GM12878 (cell line): ENCODE measurements at regions not wholly inside any gene's neighbourhood (a gene's known extent, or its start where the extent isn't known, plus 50 kb on each side); places are given as distances from the start of the nearest gene placed in this dataset.

Experiments used
- ASH2L ChIP-seq: fragments of 300-600, 200-600 bp; sonication (generic); IDR thresholded peaks from 2 replicates; pipeline ENCODE4 v1.6.1; 2017; ENCODE audit warnings: low read depth, mild to moderate bottlenecking, borderline replicate concordance
- ESRRA ChIP-seq: IDR thresholded peaks from 2 replicates; pipeline ENCODE4 v1.6.1; 2012; ENCODE audit warnings: mild to moderate bottlenecking, low read length, improper control_type of control experiment
- ETV6 ChIP-seq, 2 experiments: fragments of 450-650 bp in 1 of 2; IDR thresholded peaks in 1 of 2; conservative IDR thresholded peaks in 1 of 2; 2 replicates each; pipeline ENCODE4 v1.6.1; 2014; ENCODE audit warnings: antibody characterized with exemption in 1 of 2, borderline replicate concordance in 1 of 2, low read depth in 1 of 2, mild to moderate bottlenecking in 1 of 2, moderate library complexity in 1 of 2
- FOXM1 ChIP-seq: IDR thresholded peaks from 2 replicates; pipeline ENCODE4 v1.6.1; 2012; ENCODE audit warnings: low read depth, mild to moderate bottlenecking, inconsistent platforms, low read length, moderate library complexity
- HDAC6 ChIP-seq: fragments of 200-600 bp; sonication (generic); IDR thresholded peaks from one replicate; pipeline ENCODE4 v1.8.0; 2017; ENCODE audit warnings: antibody characterized with exemption; ENCODE audit not compliant: unreplicated experiment
- IKZF2 ChIP-seq, 2 experiments: fragments of 450-650 bp; IDR thresholded peaks; 2 replicates each; pipeline ENCODE4 v1.6.1; 2017; ENCODE audit warnings: mild to moderate bottlenecking in 2 of 2, moderate library complexity in 2 of 2
- MEF2B ChIP-seq: fragments of 450-650 bp; IDR thresholded peaks from 2 replicates; pipeline ENCODE4 v1.6.1; 2018; ENCODE audit warnings: mild to moderate bottlenecking, moderate library complexity; ENCODE audit not compliant: partially characterized antibody, poor library complexity, severe bottlenecking
- MTA2 ChIP-seq: fragments of 450-650 bp; IDR thresholded peaks from 2 replicates; pipeline ENCODE4 v1.6.1; 2016; ENCODE audit warnings: low read depth, mild to moderate bottlenecking, moderate library complexity
- NR2C2 ChIP-seq: IDR thresholded peaks from 2 replicates; pipeline ENCODE4 v1.6.1; 2011; ENCODE audit warnings: borderline replicate concordance, low read depth; ENCODE audit not compliant: control insufficient read depth, insufficient read length
- NRF1 ChIP-seq: conservative IDR thresholded peaks from 2 replicates; pipeline ENCODE4 v1.6.1; 2011; ENCODE audit warnings: mild to moderate bottlenecking, low read depth, low read length, improper control_type of control experiment
- PAX5 ChIP-seq: IDR thresholded peaks from 2 replicates; pipeline ENCODE4 v1.6.1; 2011; ENCODE audit warnings: low read depth, low read length, borderline replicate concordance
- RAD21 ChIP-seq: IDR thresholded peaks from 2 replicates; pipeline ENCODE4 v1.6.1; 2011; ENCODE audit warnings: mild to moderate bottlenecking, low read depth, low read length, moderate library complexity; ENCODE audit not compliant: insufficient read depth
- RB1 ChIP-seq: fragments of 450-650 bp; formaldehyde crosslinking; IDR thresholded peaks from 2 replicates; pipeline ENCODE4 v1.6.1; 2017; ENCODE audit warnings: mild to moderate bottlenecking, borderline replicate concordance
- SMAD1 ChIP-seq: fragments of 450-650 bp; IDR thresholded peaks from 2 replicates; pipeline ENCODE4 v1.6.1; 2018; ENCODE audit warnings: mild to moderate bottlenecking, low read depth; ENCODE audit not compliant: partially characterized antibody
- SMAD5 ChIP-seq: IDR thresholded peaks from 2 replicates; pipeline ENCODE4 v1.6.1; 2016; ENCODE audit warnings: antibody characterized with exemption, low read depth
- SMC3 ChIP-seq: IDR thresholded peaks from 2 replicates; pipeline ENCODE4 v1.6.1; 2011; ENCODE audit warnings: low read length, improper control_type of control experiment, borderline replicate concordance
- SPI1 ChIP-seq: IDR thresholded peaks from 2 replicates; pipeline ENCODE4 v1.6.1; 2011; ENCODE audit warnings: low read depth, mild to moderate bottlenecking, low read length, moderate library complexity, borderline replicate concordance; ENCODE audit not compliant: insufficient read depth
- WRNIP1 ChIP-seq: IDR thresholded peaks from 2 replicates; pipeline ENCODE4 v1.6.1; 2011; ENCODE audit warnings: low read depth, low read length, improper control_type of control experiment, borderline replicate concordance
- YY1 ChIP-seq: IDR thresholded peaks from 2 replicates; pipeline ENCODE4 v1.6.1; 2011; ENCODE audit warnings: low read depth, mild to moderate bottlenecking, low read length
- ZNF24 ChIP-seq: fragments of 450-650 bp; IDR thresholded peaks from 2 replicates; pipeline ENCODE4 v1.6.1; 2017; ENCODE audit warnings: antibody characterized with exemption, mild to moderate bottlenecking
- ZNF274 ChIP-seq: IDR thresholded peaks from one replicate; pipeline ENCODE4 v1.8.0; 2011; ENCODE audit not compliant: insufficient read length, insufficient read depth
- ZZZ3 ChIP-seq: IDR thresholded peaks from 2 replicates; pipeline ENCODE4 v1.6.1; 2011; ENCODE audit warnings: low read depth; ENCODE audit not compliant: control insufficient read depth, insufficient read length
- TF ChIP-seq, protein P1 (sequence below): fragments of 450-650 bp; IDR thresholded peaks from 2 replicates; pipeline ENCODE4 v1.6.1; 2016; ENCODE audit warnings: mild to moderate bottlenecking, moderate library complexity, borderline replicate concordance
- TF ChIP-seq, protein P2 (sequence below): IDR thresholded peaks from 2 replicates; pipeline ENCODE4 v1.6.1; 2011; ENCODE audit warnings: mild to moderate bottlenecking, low read depth, low read length, moderate library complexity; ENCODE audit not compliant: insufficient replicate concordance
- TF ChIP-seq, protein P3 (sequence below): IDR thresholded peaks from 2 replicates; pipeline ENCODE4 v1.6.1; 2012; ENCODE audit warnings: low read depth, low read length, improper control_type of control experiment

DNA sequence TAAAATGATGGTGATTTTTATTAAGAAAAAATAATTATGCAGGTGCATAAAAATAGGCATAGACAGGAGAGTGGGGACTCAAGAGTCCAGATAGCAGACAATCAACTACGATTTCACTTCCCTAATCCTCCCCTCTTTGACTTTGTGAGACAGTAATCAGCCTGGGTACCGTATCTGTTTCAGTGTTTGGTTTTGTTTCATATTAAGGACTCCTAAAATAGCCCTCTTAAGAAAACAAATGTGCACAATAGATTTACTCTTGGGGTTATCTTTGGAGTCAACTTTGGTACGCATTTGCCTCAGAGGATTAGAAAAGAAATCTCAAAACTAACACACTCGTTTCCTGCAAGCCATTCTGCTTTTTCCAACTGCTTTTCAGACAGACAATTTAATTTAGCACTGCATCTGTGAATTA lies 96.3 kb downstream of the ZNF608 start (continued):
- TF ChIP-seq IKZF2 (IDR thresholded peaks at IDR 0.05) (peak in 1 of 2 experiments; percentile 14; a peak in 2 of 4 replicates), ETV6 (conservative IDR thresholded peaks at IDR 0.05 in 1 of 2, IDR thresholded peaks at IDR 0.05 in 1 of 2; ENCODE audit: borderline replicate concordance in 1 of 2, low read depth in 1 of 2) (no peak), YY1 (no peak), MTA2 (peak; percentile 88), ASH2L (peak; percentile 49; the same call in 1 of the 2 replicates), ZZZ3 (no peak), ZNF24 (0 out of 2 replicates have a peak, but pooled peaks have one; percentile 9), NR2C2 (no peak), PAX5 (peak; percentile 82), WRNIP1 (no peak), SMAD5 (no peak), SMAD1 (no peak), MEF2B (peak; percentile 98), SMC3 (peak; percentile 22; the same call in 1 of the 2 replicates), HDAC6 (no peak), SPI1 (peak; percentile 97), ESRRA (no peak; the same call in 1 of the 2 replicates), FOXM1 (peak; percentile 16; the same call in 1 of the 2 replicates), RB1 (no peak), ZNF274 (no peak), RAD21 (0 out of 2 replicates have a peak, but pooled peaks have one; percentile 12), NRF1 (no peak)
- TF ChIP-seq, protein P1, sequence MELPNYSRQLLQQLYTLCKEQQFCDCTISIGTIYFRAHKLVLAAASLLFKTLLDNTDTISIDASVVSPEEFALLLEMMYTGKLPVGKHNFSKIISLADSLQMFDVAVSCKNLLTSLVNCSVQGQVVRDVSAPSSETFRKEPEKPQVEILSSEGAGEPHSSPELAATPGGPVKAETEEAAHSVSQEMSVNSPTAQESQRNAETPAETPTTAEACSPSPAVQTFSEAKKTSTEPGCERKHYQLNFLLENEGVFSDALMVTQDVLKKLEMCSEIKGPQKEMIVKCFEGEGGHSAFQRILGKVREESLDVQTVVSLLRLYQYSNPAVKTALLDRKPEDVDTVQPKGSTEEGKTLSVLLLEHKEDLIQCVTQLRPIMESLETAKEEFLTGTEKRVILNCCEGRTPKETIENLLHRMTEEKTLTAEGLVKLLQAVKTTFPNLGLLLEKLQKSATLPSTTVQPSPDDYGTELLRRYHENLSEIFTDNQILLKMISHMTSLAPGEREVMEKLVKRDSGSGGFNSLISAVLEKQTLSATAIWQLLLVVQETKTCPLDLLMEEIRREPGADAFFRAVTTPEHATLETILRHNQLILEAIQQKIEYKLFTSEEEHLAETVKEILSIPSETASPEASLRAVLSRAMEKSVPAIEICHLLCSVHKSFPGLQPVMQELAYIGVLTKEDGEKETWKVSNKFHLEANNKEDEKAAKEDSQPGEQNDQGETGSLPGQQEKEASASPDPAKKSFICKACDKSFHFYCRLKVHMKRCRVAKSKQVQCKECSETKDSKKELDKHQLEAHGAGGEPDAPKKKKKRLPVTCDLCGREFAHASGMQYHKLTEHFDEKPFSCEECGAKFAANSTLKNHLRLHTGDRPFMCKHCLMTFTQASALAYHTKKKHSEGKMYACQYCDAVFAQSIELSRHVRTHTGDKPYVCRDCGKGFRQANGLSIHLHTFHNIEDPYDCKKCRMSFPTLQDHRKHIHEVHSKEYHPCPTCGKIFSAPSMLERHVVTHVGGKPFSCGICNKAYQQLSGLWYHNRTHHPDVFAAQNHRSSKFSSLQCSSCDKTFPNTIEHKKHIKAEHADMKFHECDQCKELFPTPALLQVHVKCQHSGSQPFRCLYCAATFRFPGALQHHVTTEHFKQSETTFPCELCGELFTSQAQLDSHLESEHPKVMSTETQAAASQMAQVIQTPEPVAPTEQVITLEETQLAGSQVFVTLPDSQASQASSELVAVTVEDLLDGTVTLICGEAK = no peak
- TF ChIP-seq, protein P2, sequence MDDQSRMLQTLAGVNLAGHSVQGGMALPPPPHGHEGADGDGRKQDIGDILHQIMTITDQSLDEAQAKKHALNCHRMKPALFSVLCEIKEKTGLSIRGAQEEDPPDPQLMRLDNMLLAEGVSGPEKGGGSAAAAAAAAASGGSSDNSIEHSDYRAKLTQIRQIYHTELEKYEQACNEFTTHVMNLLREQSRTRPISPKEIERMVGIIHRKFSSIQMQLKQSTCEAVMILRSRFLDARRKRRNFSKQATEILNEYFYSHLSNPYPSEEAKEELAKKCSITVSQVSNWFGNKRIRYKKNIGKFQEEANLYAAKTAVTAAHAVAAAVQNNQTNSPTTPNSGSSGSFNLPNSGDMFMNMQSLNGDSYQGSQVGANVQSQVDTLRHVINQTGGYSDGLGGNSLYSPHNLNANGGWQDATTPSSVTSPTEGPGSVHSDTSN = no peak
- TF ChIP-seq, protein P3, sequence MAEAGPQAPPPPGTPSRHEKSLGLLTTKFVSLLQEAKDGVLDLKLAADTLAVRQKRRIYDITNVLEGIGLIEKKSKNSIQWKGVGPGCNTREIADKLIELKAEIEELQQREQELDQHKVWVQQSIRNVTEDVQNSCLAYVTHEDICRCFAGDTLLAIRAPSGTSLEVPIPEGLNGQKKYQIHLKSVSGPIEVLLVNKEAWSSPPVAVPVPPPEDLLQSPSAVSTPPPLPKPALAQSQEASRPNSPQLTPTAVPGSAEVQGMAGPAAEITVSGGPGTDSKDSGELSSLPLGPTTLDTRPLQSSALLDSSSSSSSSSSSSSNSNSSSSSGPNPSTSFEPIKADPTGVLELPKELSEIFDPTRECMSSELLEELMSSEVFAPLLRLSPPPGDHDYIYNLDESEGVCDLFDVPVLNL = no peak
